ENCODE measurements at regions not wholly inside any gene's neighbourhood (a gene's known extent, or its start where the extent isn't known, plus 50 kb on each side); places are given as distances from the start of the nearest gene placed in this dataset.
"Not testable (repeated sequence)": the region's sequence is repeated elsewhere in the genome, so short reads cannot be mapped to it uniquely, and the experiment has no call there.

DNA sequence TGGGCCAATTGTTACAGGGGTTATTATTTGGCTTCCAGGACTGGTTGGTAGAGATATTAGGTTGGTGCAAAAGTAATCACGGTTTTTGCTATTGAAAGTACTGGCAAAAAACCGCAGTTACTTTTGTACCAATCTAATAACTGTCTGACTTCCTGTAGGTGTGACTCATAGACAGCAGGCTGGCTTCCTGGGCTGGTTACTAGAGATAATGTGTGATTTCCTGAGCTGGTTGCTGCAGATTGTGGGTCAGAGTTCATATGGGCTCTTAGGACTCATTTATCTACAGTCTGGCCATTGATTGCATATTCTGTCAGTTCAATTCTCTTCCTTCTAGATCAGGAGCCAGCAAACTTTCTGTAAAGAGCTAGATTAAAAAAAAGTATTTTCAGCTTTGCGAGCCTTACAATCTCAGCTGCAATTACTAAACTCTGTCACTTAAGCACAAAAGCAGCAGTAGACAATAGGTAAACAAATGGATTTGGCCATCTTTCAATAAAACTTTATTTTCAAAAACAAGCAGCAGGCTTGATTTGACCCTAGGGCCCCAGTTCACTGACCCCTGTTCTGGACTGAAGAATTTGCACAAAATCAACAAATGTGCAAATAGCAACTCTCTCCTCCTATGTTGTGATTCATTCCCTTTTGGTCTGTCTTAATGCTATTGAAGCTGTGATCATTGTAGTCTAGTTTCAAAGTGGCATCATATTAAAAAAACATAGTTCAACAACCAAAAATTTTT is 50.8 kb upstream of the BOD1L1 start:
- no peak for DNase-seq (ENCODE audit: extremely low read depth, low read depth, low spot score)

DNA sequence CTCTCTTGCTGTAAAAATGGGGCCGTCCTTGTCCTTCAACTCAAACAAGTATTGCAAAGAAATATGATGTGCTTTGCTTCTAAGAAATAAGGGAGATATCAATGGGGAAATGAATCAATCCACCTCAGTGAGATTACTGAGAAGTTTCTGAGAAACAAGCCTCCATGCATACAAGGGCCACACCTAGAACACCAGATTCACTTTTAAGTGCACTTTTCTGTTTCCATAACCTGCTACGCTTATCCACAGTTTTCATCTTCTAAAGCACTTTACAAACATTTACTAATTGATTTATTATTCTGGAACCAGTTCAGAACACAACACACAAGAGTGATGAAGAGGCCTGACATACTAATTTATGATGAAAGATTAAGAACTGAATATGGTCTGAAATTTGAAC is 54.0 kb upstream of the BOD1L1 start:
- no peak for DNase-seq (ENCODE audit: extremely low read depth, low read depth, low spot score)

DNA sequence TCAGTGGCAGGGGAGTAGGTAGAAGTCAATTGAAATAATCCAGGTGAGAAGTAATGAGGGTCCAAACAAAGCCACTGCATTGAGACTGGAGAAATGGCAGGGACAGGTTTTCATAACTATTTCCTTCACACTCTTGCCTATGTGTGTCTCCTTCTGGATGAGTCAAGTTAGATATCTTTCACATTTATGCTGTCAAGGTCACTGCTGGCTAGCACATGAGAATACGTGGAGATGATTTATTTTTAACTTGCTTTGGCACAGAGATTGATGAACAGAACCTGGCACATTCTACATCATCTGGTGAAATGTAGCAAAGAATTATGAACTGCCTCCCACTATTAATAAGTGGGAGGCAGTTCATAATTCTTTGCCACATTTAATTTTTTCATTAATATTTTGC is 66.7 kb upstream of the BOD1L1 start:
- DNase-seq (ENCODE audit: extremely low read depth, low read depth, low spot score), result no peak

DNA sequence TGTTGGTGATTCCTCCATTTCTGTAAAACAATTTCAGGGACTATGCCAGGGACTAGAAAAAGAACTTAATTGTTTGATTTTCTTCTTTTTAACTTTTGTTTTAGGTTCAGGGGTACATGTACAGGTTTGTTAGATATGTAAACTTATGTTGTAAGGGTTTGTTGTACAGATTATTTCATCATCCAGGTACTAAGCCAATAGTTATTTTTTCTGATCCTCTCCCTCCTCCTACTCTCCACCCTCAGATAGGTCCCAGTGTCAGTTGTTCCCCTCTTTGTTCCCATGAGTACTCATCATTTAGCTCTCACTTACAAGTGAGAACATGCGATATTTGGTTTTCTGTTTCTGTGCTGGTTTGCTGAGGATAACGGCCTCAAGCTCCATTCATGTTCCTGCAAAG is 70.8 kb upstream of the BOD1L1 start:
- no peak for DNase-seq (ENCODE audit: extremely low read depth, low read depth, low spot score)

DNA sequence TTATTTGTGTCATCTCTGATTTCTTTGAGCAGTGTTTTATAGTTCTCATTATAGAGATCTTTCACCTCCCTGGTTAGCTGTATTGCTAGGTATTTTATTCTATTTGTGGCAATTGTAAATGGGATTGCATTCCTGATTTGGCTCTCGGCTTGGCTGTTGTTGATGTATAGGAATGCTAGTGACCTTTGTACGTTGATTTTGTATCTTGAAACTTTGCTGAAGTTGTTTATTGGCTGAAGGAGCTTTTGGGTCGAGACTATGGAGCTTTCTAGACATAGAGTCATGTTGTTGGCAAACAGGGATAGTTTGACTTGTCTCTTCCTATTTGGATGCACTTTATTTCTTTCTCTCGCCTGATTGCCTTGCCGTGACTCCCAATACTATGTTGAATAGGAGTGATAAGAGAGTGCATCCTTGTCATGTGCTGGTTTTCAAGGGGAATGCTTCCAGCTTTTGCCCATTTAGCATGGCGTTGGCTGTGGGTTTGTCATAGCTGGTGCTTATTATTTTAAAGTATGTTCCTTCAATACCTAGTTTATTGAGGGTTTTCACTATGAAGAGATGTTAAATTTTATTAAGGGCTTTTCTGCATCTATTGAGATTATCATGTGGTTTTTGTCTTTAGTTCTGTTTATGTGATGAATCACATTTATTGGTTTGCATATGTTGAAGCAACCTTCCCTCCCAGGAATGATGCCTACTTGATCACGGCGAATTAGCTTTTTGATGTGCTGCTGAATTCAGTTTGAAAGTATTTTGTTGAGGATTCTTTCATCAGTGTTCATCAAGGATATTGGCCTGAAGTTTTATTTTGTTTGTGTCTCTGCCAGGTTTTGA is 72.7 kb upstream of the BOD1L1 start:
- no peak for DNase-seq (ENCODE audit: extremely low read depth, low read depth, low spot score)

DNA sequence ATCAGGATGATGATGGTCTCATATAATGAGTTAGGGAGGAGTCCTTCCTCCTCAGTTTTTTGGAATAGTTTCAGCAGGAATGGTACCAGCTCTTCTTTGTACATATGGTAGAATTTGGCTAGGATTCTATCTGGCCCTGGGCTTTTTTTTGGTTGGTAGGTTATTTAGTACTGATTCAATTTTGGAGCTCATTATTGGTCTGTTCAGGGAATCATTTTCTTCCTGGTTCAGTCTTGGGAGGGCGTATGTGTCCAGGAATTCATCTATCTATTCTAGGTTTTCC is 73.3 kb upstream of the BOD1L1 start:
- DNase-seq (ENCODE audit: extremely low read depth, low read depth, low spot score), result not testable (repeated sequence)

DNA sequence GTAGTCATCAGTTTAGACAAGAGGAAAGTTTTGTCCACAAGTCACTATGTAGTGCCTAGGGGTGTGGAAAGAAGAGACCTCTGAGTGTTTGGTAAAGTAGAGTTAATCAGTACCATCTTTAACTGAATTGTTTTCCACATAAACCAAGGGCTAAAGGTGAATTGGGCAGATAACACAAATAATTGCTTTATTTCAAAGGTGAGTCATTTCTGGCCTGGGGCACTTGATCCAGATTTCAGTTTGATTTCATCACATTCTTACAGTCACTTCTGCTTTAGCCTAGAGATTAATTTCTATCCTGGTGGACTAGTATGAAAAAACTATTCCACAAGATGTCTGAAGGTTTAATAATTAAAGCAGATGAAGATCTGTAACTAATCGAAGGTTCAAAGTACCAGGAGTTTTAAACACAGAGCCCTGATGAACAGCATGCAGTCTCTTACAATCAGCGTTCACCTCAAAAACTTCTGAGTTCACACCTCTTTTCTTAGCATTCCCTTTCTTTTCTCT is 74.5 kb upstream of the BOD1L1 start:
- no peak for DNase-seq (ENCODE audit: extremely low read depth, low read depth, low spot score)

DNA sequence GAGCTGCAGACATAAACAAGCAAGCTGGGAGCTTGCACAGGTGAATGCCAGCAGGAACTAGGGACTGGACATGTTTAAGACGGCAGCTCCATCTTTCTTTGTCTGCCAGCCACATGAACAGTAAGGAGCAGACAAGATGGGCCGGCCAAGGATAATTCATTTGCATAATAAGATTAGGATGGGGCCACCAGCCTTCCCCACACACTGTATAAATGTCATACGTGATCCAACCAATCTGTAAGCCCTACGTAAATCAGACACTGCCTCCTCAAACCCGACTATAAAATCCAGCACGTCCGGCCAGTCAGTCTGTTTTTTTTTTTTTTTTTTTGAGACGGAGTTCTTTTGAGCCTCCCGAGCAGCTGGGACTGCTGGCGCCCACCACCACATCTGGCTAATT is 75.6 kb upstream of the BOD1L1 start:
- no peak for DNase-seq (ENCODE audit: extremely low read depth, low read depth, low spot score)

DNA sequence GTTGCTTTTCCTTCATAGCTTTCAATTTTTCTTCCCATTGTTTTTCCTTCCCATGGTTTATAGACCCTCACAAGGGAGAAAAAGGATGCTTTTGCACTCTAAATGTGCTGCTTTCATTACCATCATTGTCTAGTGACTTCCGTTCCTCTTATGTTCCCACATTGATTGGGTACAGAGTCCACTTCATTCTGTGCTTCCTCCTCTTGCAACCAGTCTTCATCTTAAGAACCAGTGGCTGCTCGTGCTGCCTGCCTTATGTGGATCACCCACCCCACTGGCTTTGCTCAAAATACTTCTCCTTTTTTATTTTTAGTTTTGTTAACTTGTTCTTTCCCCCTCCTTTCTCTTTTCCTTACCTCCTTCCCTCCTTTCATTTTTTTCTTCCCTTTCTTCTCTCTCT is 76.5 kb upstream of the BOD1L1 start:
- no peak for DNase-seq (ENCODE audit: extremely low read depth, low read depth, low spot score)

DNA sequence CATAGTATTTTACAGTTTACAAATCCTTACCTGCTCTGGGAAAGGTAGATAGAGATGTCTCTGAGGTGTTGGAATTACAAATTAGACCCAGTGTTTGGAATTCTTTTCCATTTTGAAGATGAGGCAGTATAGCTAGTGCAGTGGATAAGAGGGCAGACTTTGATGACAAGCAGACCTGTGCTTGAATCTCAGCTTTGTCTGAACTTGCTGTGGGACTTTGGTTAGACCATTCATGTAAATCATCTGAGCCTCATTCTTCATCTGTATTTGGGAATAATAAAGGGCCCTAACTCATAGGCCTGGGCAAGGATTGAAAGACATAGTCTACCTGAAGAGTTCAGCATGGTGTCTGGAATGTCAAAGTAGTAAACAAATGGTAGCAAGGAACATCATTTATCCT is 77.2 kb upstream of the BOD1L1 start:
- no peak for DNase-seq (ENCODE audit: extremely low read depth, low read depth, low spot score)

DNA sequence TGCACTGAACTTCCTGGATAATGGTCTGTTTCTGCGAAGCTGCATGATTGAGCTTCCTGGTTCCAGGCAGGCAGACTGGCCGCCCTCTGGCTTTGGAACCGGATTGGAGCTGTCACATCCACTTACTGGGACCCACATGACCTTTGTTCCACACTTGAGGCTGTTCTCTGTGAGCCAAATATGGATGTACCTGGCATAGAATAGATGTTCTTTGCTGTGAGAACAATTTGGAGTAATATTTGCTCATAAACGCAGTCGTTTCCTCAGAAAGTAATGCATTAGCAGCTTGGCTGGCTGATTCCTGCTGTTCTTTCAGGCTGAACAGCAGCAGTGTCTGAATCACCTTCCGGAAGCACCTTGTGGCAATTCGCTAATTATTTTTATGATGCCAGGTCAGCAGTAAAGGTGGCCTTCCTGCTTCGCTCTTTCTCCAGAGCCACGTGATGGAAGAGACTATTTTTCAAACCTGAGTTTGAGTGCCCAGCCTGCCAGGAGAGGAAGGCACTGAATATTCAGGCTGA is 78.1 kb upstream of the BOD1L1 start:
- peak; percentile 27 for DNase-seq (ENCODE audit: extremely low read depth, low read depth, low spot score)

DNA sequence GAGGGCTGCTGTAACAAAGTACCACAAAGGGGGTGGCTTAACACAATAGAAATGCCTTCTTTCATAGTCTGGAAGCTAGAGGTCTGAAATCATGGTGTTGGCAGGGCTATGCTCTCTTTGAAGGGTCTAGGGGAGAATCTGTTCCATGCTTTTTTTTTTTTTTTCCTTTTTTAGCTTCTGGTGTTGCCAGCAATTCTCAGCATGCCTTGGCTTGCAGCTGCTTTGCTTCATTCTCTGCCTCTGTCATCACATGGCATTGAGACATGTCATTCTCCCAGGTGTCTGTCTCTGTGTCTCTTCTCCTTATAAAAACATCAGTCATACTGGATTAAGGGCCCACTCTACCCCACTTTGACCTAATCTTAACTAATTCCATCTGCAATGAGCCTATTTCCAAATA is 78.6 kb upstream of the BOD1L1 start:
- DNase-seq (ENCODE audit: extremely low read depth, low read depth, low spot score), result no peak

DNA sequence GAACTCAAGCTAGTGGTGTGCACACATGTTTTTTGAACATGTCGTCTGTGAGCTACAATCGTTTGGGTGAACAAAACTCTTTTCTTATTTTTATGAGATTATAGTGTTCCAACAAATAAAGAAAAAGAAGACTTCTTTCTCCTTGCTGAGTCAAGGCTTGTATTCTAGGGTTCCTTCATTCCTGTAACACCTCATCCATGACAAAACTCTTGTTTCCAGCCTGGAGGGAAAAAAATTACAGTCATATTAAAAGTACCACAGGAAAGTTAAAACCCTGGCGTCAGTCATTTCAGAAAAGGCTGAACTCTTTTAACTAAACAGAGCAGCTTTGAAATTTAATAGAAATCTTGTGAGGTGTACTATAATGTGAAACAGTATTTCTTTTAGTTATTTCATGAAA is 79.2 kb upstream of the BOD1L1 start:
- DNase-seq (ENCODE audit: extremely low read depth, low read depth, low spot score), result no peak

DNA sequence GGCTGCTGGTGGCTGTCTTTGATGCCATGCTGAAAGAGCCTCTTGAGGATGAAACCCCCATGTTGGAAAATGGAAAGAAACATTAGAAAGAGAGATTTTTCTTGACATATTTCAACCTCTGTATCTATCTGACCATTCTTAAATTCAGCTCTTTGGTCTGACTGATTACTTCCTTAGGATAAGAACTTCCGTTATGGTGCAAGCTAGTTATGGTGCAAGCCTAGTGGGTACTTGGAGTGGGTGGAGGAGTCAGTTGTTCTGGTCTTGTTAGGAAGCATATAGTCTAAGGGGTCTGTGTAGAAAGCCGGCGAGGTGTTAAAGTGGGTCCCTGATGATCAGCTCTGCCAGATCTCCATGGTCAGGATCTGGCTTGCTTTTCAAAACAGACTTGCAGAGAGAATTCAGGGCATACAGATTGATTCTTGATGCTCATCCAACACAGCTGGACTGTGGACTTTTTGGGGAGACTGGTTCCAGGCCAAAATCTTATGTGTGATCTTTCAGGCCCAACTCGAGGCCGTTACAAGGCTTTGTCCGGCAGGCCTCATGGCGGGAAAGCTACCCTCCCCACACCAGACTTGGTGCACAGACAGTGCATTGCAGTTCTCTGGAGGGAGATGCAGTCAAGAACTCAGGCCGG is 82.8 kb upstream of the BOD1L1 start:
- DNase-seq (ENCODE audit: extremely low read depth, low read depth, low spot score), result no peak

DNA sequence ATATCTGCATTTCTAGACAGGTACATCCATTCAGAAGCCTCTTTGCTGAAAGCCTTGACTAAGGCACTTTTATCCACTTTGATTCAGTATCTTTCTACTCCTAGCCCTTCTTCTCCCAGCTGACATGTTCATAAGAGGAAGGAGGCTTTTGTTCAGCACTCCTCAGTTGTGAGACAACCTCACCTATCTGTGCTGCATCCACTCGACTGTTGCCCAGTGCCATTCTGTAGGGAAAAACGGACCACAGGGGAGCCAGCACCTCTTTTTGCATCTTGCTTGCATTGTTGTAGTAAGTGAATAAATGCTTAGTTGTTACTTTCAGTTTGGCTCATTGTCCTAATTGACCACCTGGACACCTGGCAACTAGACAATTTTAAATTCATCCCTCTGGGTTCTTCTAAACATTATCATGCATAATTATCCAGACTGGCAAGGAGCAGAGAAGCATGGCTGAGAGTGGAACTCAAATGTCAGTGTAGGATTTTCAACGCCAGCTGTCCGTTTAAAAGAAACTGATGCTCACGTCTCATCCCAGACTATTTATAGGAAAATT is 83.8 kb upstream of the BOD1L1 start:
- DNase-seq (ENCODE audit: extremely low read depth, low read depth, low spot score), result no peak

DNA sequence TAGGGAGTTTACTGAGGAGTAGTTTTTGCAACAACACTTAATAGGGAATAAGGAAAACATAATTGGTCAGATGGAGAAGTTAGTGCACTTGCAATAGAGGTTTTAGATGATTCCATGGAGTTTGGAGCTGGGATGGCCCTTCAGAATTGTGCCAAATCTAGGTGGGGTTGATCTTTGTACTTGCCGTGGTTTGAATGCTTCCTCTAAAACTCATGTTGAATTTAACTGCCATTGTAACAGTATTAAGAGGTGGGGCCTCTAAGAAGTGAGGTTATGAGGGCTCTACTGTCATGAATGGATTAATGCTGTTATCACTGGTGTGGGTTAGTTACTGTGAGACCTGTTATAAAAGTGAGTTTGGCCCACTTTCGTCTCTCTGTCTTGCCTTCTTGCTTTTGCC is 94.4 kb upstream of the BOD1L1 start:
- DNase-seq (ENCODE audit: extremely low read depth, low read depth, low spot score), result no peak

DNA sequence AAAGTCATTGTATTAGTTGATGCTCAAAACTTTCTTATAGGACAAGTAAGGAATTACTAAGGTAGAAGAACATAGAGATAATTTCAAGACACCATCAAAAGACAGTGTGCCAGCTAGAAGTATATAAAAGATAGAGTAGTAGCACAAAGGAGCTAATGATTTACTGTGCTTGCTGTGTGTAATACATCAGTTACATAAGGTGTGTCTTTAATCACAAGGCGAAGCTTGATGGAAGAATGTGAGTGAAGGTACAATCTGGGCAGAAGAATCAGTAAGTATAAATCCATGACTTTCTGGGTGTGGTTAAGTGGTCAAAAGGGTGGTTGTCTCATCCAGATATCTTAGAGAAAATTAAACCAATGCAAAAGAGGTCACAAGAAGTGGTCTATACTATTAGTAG is 95.1 kb upstream of the BOD1L1 start:
- DNase-seq (ENCODE audit: extremely low read depth, low read depth, low spot score), result no peak

DNA sequence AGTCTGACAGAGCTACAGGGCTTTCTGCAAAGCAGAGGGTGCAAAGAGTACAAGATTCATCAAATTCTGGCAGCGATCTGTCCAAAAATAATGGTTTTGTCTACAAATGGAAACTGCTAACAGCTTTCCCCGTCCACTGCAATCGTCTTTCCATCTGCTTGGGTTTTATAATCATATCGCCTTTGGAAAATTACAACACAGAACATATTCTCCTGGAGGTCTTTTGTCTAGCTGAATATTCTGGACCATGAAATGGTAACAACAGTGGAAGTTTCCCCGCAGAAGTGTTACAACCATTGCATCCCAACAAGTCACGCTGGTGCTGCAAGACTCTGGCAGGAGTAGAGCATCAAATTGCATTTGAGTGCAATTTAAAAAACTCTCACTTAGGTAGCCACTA is 101.2 kb upstream of the BOD1L1 start:
- DNase-seq (ENCODE audit: extremely low read depth, low read depth, low spot score), result no peak

DNA sequence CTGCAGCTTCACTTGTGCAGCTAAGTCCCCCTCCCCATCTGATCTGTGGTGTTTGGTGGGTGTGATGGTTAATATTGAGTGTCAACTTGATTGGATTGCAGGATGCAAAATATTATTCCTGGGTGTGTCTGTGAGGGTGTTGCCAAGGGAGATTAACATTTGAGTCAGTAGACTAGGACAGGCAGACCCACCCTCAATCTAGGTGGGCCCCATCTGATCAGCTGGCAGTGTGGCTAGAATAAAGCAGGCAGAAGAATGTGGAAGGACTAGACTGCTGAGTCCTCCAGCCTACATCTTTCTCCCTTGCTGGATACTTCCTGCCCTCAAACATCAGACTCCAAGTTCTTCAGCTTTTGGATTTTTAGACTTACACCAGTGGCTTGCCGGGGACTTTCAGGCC is 103.5 kb upstream of the BOD1L1 start:
- DNase-seq (ENCODE audit: extremely low read depth, low read depth, low spot score), result no peak

DNA sequence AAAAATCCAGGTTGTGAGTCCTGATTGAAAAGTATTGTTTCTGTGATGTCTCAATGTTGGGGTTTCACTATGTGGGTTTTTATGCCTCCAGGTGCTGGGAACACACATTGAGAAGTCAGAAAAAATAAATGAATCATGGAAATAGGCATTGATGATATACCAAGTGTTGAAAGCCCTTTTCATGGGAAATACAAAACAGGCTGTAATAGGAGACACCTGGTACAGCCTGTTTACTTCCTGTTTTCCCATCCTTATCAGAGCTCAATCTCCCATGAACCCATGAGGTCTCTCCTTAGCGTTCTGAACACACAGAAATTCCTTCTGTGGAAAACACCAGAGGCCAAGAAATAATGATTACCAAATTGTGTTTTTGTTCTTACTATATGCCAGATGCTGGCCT is 106.3 kb upstream of the BOD1L1 start:
- DNase-seq (ENCODE audit: extremely low read depth, low read depth, low spot score), result peak; percentile 56

DNA sequence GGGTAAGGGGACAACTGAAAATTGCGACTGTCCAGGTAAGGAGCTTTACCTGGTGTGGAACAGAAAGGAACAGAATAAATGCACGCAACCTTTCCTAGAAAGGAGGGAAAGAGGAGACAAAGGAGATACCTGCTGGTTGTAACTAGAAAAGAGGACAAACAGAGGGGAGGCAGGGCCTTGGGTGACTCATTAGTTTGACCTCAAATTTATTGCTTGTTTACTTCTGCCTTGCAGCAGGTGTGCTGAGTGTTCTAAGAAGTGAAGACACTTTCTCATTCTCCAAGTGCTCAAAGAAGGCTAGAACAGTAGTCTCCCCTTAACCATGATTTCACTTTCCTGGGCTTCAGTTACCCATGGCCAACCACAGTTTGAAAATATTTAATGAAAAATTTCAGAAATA is 123.1 kb upstream of the BOD1L1 start:
- no peak for DNase-seq (ENCODE audit: extremely low read depth, low read depth, low spot score)
